ENCODE measurements at regions not wholly inside any gene's neighbourhood (a gene's known extent, or its start where the extent isn't known, plus 50 kb on each side); places are given as distances from the start of the nearest gene placed in this dataset.

GRCh38 chr10:6726924-6727323 lies 146.8 kb upstream of the PRKCQ start:
- peaks cover 38% of the 10 kb centered on the region for H3K4me1 ChIP-seq (ENCODE audit: control insufficient read depth, extremely low read depth, insufficient read depth, low read length)
- no peak overlapping the region for H2AFZ ChIP-seq (ENCODE audit: low read depth, low read length)
- CTCF ChIA-PET, result no interaction called here
- H3K36me3 ChIP-seq (ENCODE audit: control insufficient read depth in 2 of 2, extremely low read depth in 1 of 2, insufficient read depth in 2 of 2, low read length in 2 of 2), result no peaks in the 10 kb centered on the region
- no peaks in the 10 kb centered on the region for H3K79me2 ChIP-seq (ENCODE audit: control insufficient read depth, insufficient read depth, low read length)
- no peak overlapping the region for H3K4me2 ChIP-seq (ENCODE audit: insufficient read depth, low read length)
- no peak overlapping the region for H3K27ac ChIP-seq (ENCODE audit: insufficient read depth, low read depth, low read length)
- no peak for DNase-seq (ENCODE audit: low read depth, low spot score)
- intact Hi-C loops (cut with micrococcal nuclease) (loop anchor here (10.0 kb wide), 2 partner anchors 642 to 752 kb away; partner anchors contain the start of genes IL15RA and RBM17), dilution Hi-C loops (cut with MboI; ENCODE audit: extremely low pct_ligation_motif_present, low sequenced_read_pairs) (no loop called here)
- H3K4me3 ChIP-seq (replicated peaks in 1 of 3; ENCODE audit: insufficient read depth in 1 of 3, low read depth in 1 of 3, low read length in 3 of 3), result no peak overlapping the region
- no peaks in the 10 kb centered on the region for H3K9me1 ChIP-seq (replicated peaks; ENCODE audit: control insufficient read depth, extremely low read depth, insufficient read depth, low read length)
- FAIRE-seq, result no peak
- no TSS peak for BruUV-seq (replicated peaks)
- POLR2A ChIA-PET, result no interaction called here
- no peaks in the 10 kb centered on the region for H3K27me3 ChIP-seq (ENCODE audit: control insufficient read depth in 2 of 2, insufficient read depth in 2 of 2, low read length in 2 of 2)
- no peak for TF ChIP-seq POLR2AphosphoS5 (IDR thresholded peaks at IDR 0.05; ENCODE audit: insufficient read depth, low read depth, low read length)
- TF ChIP-seq FOS (IDR thresholded peaks at IDR 0.05; ENCODE audit: borderline replicate concordance, insufficient read depth, low read length), result no peak
- TF ChIP-seq CTCF (IDR thresholded peaks at IDR 0.05; ENCODE audit: extremely low read depth in 1 of 2, insufficient read depth in 1 of 2, low read depth in 1 of 2, low read length in 2 of 2), result no peak
- no peak for TF ChIP-seq MYC (IDR thresholded peaks at IDR 0.05; ENCODE audit: low read depth, low read length)
- TF ChIP-seq EZH2 (IDR thresholded peaks at IDR 0.05; ENCODE audit: borderline replicate concordance, low read depth, low read length, severe bottlenecking), result no peak
- no peak for TF ChIP-seq JUN (IDR thresholded peaks at IDR 0.05; ENCODE audit: borderline replicate concordance, insufficient read depth, insufficient read length, low read depth)
- TF ChIP-seq POLR2A (IDR thresholded peaks at IDR 0.05; ENCODE audit: low read depth, low read length), result no peak
- TF ChIP-seq GATA2 (IDR thresholded peaks at IDR 0.05; ENCODE audit: insufficient read depth, insufficient read length, low read depth, low read length), result no peak
- no peak for TF ChIP-seq MAX (IDR thresholded peaks at IDR 0.05; ENCODE audit: insufficient read depth, insufficient read length)
- no peaks in the 10 kb centered on the region for H4K20me1 ChIP-seq (replicated peaks; ENCODE audit: control insufficient read depth, extremely low read depth, insufficient read depth, low read length)
- no peak overlapping the region for H3K9ac ChIP-seq (replicated peaks; ENCODE audit: extremely low read depth, insufficient read depth, low read length)
- H3K9me3 ChIP-seq (replicated peaks; ENCODE audit: control insufficient read depth, insufficient read depth, low read length), result no peaks in the 10 kb centered on the region
